ENCODE measurements at regions not wholly inside any gene's neighbourhood (a gene's known extent, or its start where the extent isn't known, plus 50 kb on each side); places are given as distances from the start of the nearest gene placed in this dataset.

- DNase-seq, result no peak
Observed at GRCh38 chr1:17933971-17934370, 173.6 kb upstream of the IGSF21 start.

GRCh38 chr1:17935230-17935629 lies 172.4 kb upstream of the IGSF21 start:
- no peak for DNase-seq

GRCh38 chr1:17941431-17942189 lies 166.0 kb upstream of the IGSF21 start:
- DNase-seq, result no peak

- no peak for DNase-seq
Observed at GRCh38 chr1:17943506-17943905, 164.1 kb upstream of the IGSF21 start.

- no peak for DNase-seq
Observed at GRCh38 chr1:17944646-17945045, 163.0 kb upstream of the IGSF21 start.

GRCh38 chr1:17946434-17946833 lies 161.2 kb upstream of the IGSF21 start:
- no peak for DNase-seq

GRCh38 chr1:17948594-17948993 lies 159.0 kb upstream of the IGSF21 start:
- no peak for DNase-seq

- no peak for DNase-seq
Observed at GRCh38 chr1:17949511-17949910, 158.1 kb upstream of the IGSF21 start.

- DNase-seq, result no peak
Observed at GRCh38 chr1:17950728-17951127, 156.9 kb upstream of the IGSF21 start.

GRCh38 chr1:17952506-17952905 lies 155.1 kb upstream of the IGSF21 start:
- no peak for DNase-seq

- DNase-seq, result no peak
Observed at GRCh38 chr1:17953921-17954320, 153.7 kb upstream of the IGSF21 start.

GRCh38 chr1:17955302-17956285 lies 152.0 kb upstream of the IGSF21 start:
- no peak for DNase-seq

GRCh38 chr1:17957588-17958267 lies 149.9 kb upstream of the IGSF21 start:
- no peak for DNase-seq

- DNase-seq, result no peak
Observed at GRCh38 chr1:17958704-17959103, 148.9 kb upstream of the IGSF21 start.

GRCh38 chr1:17963513-17963912 lies 144.1 kb upstream of the IGSF21 start:
- DNase-seq, result no peak

GRCh38 chr1:17965515-17966100 lies 142.0 kb upstream of the IGSF21 start:
- no peak for DNase-seq

GRCh38 chr1:17966341-17966740 lies 141.3 kb upstream of the IGSF21 start:
- no peak for DNase-seq

GRCh38 chr1:17967623-17968255 lies 139.9 kb upstream of the IGSF21 start:
- no peak for DNase-seq

GRCh38 chr1:17970757-17971156 lies 136.8 kb upstream of the IGSF21 start:
- DNase-seq, result no peak

- no peak for DNase-seq
Observed at GRCh38 chr1:17973694-17974093, 133.9 kb upstream of the IGSF21 start.

GRCh38 chr1:17976854-17977253 lies 130.7 kb upstream of the IGSF21 start:
- DNase-seq, result no peak

- DNase-seq, result no peak
Observed at GRCh38 chr1:17978016-17978415, 129.6 kb upstream of the IGSF21 start.

All from GOT3 (cell line).